ENCODE measurements at regions not wholly inside any gene's neighbourhood (a gene's known extent, or its start where the extent isn't known, plus 50 kb on each side); places are given as distances from the start of the nearest gene placed in this dataset.

- CTCF ChIA-PET = no interaction called here
- POLR2A ChIA-PET = no interaction called here
These were observed 77.4 kb upstream of the ALDH1B1 start for GRCh38 chr9:38315085-38315595.

- POLR2A ChIA-PET = no interaction called here
- CTCF ChIA-PET = no interaction called here
These were observed 79.1 kb upstream of the ALDH1B1 start for GRCh38 chr9:38313421-38313820.

- ChIA-PET POLR2A (no interaction called here), CTCF (no interaction called here)
These were observed 80.1 kb upstream of the ALDH1B1 start for GRCh38 chr9:38312406-38312805.

GRCh38 chr9:38311382-38312270 is 80.9 kb upstream of the ALDH1B1 start:
- POLR2A ChIA-PET = no interaction called here
- CTCF ChIA-PET = no interaction called here

GRCh38 chr9:38309324-38310195 is 82.9 kb upstream of the ALDH1B1 start:
- ChIA-PET CTCF (no interaction called here), POLR2A (no interaction called here)

- ChIA-PET POLR2A (no interaction called here), CTCF (no interaction called here)
These were observed 84.4 kb upstream of the ALDH1B1 start for GRCh38 chr9:38308136-38308535.

- POLR2A ChIA-PET = no interaction called here
- CTCF ChIA-PET = no interaction called here
These were observed 85.6 kb upstream of the ALDH1B1 start for GRCh38 chr9:38306899-38307298.

- POLR2A ChIA-PET = no interaction called here
- CTCF ChIA-PET = no interaction called here
These were observed 86.9 kb upstream of the ALDH1B1 start for GRCh38 chr9:38305582-38305981.

GRCh38 chr9:38301376-38302106 is 91.0 kb upstream of the ALDH1B1 start:
- ChIA-PET POLR2A (no interaction called here), CTCF (no interaction called here)

GRCh38 chr9:38299856-38300255 is 92.6 kb upstream of the ALDH1B1 start:
- CTCF ChIA-PET = no interaction called here

GRCh38 chr9:38298904-38299303 is 93.6 kb upstream of the ALDH1B1 start:
- CTCF ChIA-PET = no interaction called here
- POLR2A ChIA-PET = no interaction called here

More at GRCh38 chr9:38299856-38300255, 92.6 kb upstream of the ALDH1B1 start:
- POLR2A ChIA-PET = no interaction called here

GRCh38 chr9:38298503-38298902 is 94.0 kb upstream of the ALDH1B1 start:
- CTCF ChIA-PET = no interaction called here
- POLR2A ChIA-PET = no interaction called here

GRCh38 chr9:38296807-38297206 is 95.7 kb upstream of the ALDH1B1 start:
- ChIA-PET CTCF (no interaction called here), POLR2A (no interaction called here)

GRCh38 chr9:38295764-38296163 is 96.7 kb upstream of the ALDH1B1 start:
- POLR2A ChIA-PET = no interaction called here

GRCh38 chr9:38294220-38294960 is 98.1 kb upstream of the ALDH1B1 start:
- POLR2A ChIA-PET = no interaction called here
- CTCF ChIA-PET = no interaction called here

More at GRCh38 chr9:38295764-38296163, 96.7 kb upstream of the ALDH1B1 start:
- CTCF ChIA-PET = no interaction called here

- ChIA-PET POLR2A (no interaction called here), CTCF (interaction anchor here (0.6 kb wide), 1 partner anchor 11 kb away, joined by 5 read pairs; no protein-coding TSS in a partner anchor)
These were observed 99.5 kb upstream of the ALDH1B1 start for GRCh38 chr9:38293022-38293421.

GRCh38 chr9:38292480-38292879 is 100.0 kb upstream of the ALDH1B1 start:
- CTCF ChIA-PET = no interaction called here
- POLR2A ChIA-PET = no interaction called here

GRCh38 chr9:38289866-38290245 is 102.6 kb upstream of the ALDH1B1 start:
- POLR2A ChIA-PET = no interaction called here
- CTCF ChIA-PET = no interaction called here

- ChIA-PET POLR2A (no interaction called here), CTCF (no interaction called here)
These were observed 103.2 kb upstream of the ALDH1B1 start for GRCh38 chr9:38289236-38289865.
